AG09309 (cell line): ENCODE measurements at regions not wholly inside any gene's neighbourhood (a gene's known extent, or its start where the extent isn't known, plus 50 kb on each side); places are given as distances from the start of the nearest gene placed in this dataset.

Experiments used
- DNase-seq: peaks from one replicate; pipeline ENCODE4 v3.0.0-alpha.2; 2010; ENCODE audit warnings: low read depth
- H3K4me3 ChIP-seq: 2 replicates; pipeline ENCODE4 v1.5.1; 2011; ENCODE audit warnings: mild to moderate bottlenecking, low read depth, low read length, moderate library complexity; ENCODE audit not compliant: control insufficient read depth
- CTCF ChIP-seq: IDR thresholded peaks from 2 replicates; pipeline ENCODE4 v1.5.1; 2011; ENCODE audit warnings: mild to moderate bottlenecking, low read depth, low read length, inconsistent platforms; ENCODE audit not compliant: insufficient read depth, control insufficient read depth; ENCODE audit errors: missing control alignments

GRCh38 chr16:9449597-9449996 is 358.2 kb downstream of the HAPSTR1 start:
- TF ChIP-seq CTCF, result no peak
- DNase-seq, result no peak
- H3K4me3 ChIP-seq, result no peak overlapping the region

- no peak for TF ChIP-seq CTCF
- no peak overlapping the region for H3K4me3 ChIP-seq
- no peak for DNase-seq
These were observed 365.8 kb downstream of the HAPSTR1 start for GRCh38 chr16:9457215-9457614.

- DNase-seq, result no peak
- H3K4me3 ChIP-seq, result no peak overlapping the region
- TF ChIP-seq CTCF, result no peak
These were observed 367.4 kb downstream of the HAPSTR1 start for GRCh38 chr16:9458816-9459215.

- no peak for TF ChIP-seq CTCF
- no peak overlapping the region for H3K4me3 ChIP-seq
- DNase-seq, result no peak
These were observed 371.5 kb downstream of the HAPSTR1 start for GRCh38 chr16:9462984-9463383.

GRCh38 chr16:9463461-9463860 is 372.0 kb downstream of the HAPSTR1 start:
- no peak for TF ChIP-seq CTCF
- no peak overlapping the region for H3K4me3 ChIP-seq
- DNase-seq, result no peak

- H3K4me3 ChIP-seq, result no peak overlapping the region
- DNase-seq, result no peak
- TF ChIP-seq CTCF, result no peak
These were observed 373.7 kb downstream of the HAPSTR1 start for GRCh38 chr16:9465161-9465560.

- no peak for TF ChIP-seq CTCF
- no peak for DNase-seq
- no peak overlapping the region for H3K4me3 ChIP-seq
These were observed 378.1 kb downstream of the HAPSTR1 start for GRCh38 chr16:9469512-9469911.
